DMS79 (cell line): ENCODE measurements at regions not wholly inside any gene's neighbourhood (a gene's known extent, or its start where the extent isn't known, plus 50 kb on each side); places are given as distances from the start of the nearest gene placed in this dataset.

Experiments used
- DNase-seq: peaks from one replicate; lab custom pipeline; 2025; lab: John Stamatoyannopoulos, UW

GRCh38 chr5:144065786-144066185 is 104.7 kb downstream of the YIPF5 start:
- no peak for DNase-seq

DNA sequence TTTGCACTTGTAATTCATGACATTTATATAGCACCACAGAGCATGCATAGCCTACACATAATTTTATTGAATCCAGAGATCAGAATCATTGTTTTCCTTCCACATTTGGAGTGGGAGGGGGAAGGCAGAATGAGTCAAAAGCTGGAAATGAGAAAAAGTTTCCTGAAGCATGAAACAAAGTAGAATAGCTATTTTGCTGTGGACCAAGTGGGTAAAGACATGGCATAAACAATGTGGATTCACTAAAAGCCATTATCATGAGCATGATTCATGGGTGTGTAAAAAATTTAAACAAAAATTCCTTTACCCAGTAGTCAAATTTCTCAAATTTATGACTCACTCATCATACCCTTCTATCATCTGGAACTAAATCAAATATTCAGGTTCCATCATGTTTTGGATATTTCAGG is 97.9 kb downstream of the YIPF5 start:
- no peak for DNase-seq

DNA sequence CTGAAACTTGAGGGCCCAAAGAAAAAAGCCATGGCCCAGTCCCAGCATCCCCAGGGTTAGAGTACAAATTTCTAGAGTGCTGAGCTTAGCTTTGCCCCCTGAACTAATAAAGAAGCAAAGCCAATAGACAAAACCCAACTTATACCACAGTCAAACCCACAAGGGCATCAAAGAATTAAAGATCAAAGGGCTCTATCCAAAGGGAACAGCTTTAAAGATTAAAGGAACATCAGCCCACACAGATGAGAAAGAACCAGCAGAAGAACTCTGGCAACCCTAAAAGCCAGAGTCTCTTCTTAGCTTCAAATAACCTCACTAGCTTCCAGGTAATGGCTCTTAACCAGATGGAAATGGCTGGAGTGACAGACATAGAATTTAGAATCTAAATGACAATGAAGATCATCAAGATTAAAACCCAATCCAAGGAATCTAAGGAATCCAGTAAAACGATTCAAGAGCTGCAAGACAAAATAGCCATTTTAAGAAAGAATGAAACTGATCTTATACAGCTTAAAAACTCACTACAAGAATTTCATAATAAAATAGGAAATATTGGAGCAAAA is 93.9 kb downstream of the YIPF5 start:
- no peak for DNase-seq

DNA sequence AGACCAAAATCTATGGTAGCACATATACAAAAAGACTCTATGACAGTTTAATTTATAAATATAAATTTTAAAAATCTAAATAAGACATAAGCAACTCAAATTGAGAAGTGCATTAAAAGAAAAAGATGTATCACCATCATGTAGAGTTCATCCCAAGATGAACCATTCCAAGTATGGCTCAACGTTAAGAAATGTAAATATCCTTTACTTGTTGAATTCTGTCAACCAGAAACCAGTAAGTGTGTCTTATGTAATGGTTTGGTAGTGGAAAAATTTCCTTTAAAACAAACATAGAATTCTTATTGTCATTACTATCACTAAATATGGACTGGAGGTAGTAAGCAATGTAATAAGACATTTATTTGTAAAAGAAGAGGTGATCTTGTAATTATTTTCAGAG is 87.3 kb downstream of the YIPF5 start:
- DNase-seq, result no peak

DNA sequence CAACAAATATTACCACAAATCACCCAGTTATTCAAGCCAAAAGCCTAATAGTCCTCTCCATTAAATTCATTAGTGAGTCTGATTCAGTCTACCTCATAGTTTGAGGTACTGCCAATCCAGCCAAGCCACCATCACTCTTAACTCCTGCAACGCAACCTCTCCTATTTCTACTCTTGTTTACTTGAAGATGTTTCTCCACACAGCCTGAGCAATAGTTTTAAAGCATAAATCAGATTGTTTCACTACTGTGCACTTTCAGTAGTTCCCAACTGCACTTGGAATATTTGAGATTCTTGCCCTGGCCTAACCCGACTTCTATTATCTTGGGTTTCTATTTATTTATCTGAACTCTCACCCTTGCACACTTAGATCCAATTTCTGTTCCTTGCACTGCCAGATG is 85.5 kb downstream of the YIPF5 start:
- no peak for DNase-seq

GRCh38 chr5:144085381-144085780 is 85.1 kb downstream of the YIPF5 start:
- no peak for DNase-seq

DNA sequence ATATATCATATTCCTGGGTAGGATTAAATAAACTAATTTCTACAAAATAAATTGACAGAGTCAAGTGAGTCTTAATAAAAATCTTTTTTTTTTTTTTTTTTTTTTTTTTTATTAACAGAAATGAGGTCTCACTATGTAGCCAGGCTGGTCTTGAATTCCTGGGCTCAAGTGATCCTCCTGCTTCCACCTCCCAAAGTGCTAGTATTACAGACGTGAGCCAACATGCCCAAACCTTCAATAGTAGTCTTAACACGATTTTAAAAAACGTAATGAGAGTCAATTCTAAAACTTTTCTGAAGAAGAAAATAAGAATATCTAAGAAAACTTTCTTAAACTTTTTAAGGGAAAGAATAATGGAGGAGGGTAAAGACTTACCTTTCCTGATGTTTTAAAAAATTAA is 84.2 kb downstream of the YIPF5 start:
- no peak for DNase-seq

- no peak for DNase-seq
Measured at GRCh38 chr5:144087576-144087975, 82.9 kb downstream of the YIPF5 start.

- no peak for DNase-seq
Measured at GRCh38 chr5:144088206-144089064, 82.0 kb downstream of the YIPF5 start.

DNA sequence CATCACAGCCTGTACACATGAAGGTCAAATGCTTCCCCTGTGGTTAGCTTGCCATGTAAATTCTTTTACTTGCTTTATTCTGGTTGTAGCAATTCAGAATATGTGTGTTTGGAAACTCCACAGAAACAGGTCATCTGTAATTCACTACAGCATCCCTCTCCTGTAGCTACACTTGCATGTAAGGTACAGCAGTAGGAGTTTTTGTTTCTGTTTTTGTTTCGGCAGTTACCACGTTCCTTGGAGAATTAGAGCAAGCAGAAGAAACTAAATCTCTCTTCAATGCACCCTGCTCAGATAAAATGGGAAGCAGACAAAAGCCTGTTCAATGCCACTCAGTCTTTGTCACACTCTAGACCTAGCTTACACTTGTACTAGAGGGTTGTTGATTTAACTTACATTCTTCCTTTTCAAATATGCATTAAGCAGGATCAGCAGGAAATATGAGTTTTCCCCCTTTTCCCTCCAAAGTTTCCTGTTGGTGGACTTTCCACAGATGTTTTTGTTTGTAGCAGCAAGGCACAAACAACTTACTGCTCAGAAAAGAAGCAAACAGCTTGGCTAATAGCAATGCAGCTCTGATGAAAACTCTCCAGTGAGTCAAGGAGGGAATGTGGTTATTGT is 80.9 kb downstream of the YIPF5 start:
- DNase-seq, result no peak

DNA sequence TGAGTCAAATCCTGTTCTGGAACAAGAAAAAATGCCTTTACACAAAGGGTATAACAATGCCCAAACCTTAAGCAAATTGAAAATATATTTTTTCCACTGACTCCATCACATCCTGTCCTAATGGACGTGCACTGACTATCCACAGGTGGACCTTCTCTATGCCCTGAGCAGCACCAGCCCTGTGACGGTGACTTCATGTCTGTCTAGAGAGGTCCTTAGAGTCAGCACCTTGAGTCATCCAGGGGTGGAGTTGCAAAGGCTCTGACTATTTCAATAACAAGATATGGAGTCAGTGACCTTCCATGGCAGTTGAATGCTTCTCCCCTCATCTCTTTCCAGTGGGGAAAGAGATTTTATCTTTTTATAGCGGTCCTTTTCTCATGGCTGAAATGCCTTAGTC is 78.0 kb downstream of the YIPF5 start:
- no peak for DNase-seq

- DNase-seq, result no peak
Measured at GRCh38 chr5:144093400-144093799, 77.1 kb downstream of the YIPF5 start.

DNA sequence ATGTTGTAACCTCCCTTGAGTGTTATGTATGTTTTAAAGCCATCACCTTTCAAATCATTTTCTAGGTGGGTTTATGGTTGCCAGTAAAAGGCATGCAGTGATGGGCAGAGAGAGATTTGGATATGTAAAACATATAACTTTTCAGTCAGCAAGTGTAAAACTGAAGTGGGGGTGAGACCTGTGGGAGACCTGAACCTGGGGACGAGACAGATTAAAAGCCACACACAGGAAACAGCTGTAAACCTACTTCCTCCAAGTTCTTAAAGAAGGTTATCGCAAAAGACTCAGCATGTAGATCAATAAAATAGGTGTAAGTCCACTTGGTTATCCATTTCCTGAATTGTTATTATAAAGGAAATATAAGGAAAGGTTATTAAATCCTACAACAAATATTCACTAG is 76.6 kb downstream of the YIPF5 start:
- no peak for DNase-seq

- no peak for DNase-seq
Measured at GRCh38 chr5:144100702-144101101, 69.8 kb downstream of the YIPF5 start.

GRCh38 chr5:144101616-144102015 is 68.8 kb downstream of the YIPF5 start:
- DNase-seq, result no peak

DNA sequence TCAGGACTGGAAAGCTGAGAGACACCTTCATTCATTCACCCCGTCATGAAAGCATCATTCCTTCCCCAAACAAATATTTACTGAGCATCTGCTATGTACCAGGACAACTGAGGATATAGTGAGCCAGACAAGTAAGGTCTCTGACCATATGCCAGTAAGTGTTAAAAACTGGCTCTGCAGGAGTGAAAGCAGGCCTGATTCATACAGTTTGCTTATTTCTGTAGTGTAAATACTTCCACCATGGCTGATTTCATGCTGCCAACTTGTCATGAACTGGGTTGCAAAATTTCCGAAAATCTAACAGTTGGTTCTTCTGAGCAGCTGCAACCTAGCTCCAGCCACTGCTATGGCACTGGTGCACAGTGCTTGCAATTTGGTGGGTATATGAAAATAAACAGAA is 68.1 kb downstream of the YIPF5 start:
- DNase-seq, result no peak

DNA sequence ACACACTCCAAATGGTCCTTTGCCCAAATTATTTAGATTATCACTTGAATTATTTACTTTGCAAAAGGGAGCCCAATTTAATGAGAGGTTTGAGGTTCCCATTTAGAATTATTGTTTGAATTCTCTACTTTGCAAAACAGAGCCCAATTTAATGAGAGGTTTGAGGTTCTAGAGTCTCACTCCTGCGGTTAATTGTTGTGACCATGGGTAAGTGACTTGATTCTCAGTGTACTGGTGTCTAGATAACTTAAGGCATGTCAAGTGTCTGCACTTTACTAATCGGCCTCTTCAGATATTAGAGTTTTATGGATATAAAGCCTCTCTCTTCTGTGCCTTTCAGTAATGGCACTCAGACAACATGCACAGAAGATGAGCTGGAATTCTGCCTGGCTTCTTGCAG is 67.5 kb downstream of the YIPF5 start:
- DNase-seq, result no peak

DNA sequence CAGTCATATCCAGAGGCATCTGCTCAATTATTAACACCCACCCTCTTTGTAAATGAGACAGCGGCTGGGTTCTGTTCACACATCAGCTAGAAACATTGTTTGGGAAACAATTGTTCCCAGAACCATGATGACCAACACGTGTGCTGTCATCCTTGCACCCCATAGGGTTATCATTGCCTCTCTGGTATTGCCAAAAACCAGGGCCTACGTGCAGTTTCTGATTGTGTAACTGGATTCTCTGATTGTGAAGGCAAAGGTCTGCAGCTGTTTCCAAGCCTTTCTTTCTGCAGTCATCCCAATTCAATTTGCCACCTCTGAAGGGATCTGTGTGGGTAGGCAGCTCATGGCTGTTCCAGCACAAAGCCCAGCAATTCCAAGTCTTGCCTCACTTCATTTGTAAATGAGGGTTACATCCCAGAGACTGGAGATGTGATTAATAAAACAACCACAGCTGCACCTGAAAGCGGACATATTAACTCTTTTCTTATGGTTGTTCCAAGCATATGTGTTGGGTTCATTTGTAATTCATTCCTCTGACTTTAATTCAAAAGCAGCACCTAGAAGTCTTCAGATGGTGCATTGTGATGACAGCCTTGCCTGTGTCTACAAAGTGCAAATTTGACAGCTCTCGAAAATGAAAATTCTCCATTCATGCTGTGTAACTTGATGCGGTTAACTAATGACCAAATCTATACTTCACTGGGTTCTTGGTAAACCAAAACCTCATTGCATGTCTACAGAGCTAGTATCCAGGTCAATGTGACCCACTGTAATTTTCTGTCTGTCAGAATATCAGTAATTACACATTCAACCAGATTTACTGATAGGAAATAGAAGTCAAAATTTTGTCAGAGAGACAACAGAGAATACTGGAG is 66.6 kb downstream of the YIPF5 start:
- no peak for DNase-seq

- DNase-seq, result no peak
Measured at GRCh38 chr5:144105371-144105770, 65.1 kb downstream of the YIPF5 start.

GRCh38 chr5:144108131-144108530 is 62.3 kb downstream of the YIPF5 start:
- no peak for DNase-seq
